GM23248 (cell line): ENCODE measurements at regions not wholly inside any gene's neighbourhood (a gene's known extent, or its start where the extent isn't known, plus 50 kb on each side); places are given as distances from the start of the nearest gene placed in this dataset.

ENCODE experiments used
- EZH2 ChIP-seq: fragments of 200-600 bp; sonication (generic); IDR thresholded peaks from 2 replicates; pipeline ENCODE4 v1.6.1; 2018; ENCODE audit warnings: antibody characterized with exemption, mild to moderate bottlenecking; ENCODE audit not compliant: insufficient read depth, poor library complexity, severe bottlenecking
- EZH2phosphoT487 ChIP-seq: fragments of 200-600 bp; sonication (generic); IDR thresholded peaks from 2 replicates; pipeline ENCODE4 v1.6.1; 2018; ENCODE audit warnings: antibody characterized with exemption, moderate library complexity, mild to moderate bottlenecking, low read depth; ENCODE audit not compliant: insufficient read depth

DNA sequence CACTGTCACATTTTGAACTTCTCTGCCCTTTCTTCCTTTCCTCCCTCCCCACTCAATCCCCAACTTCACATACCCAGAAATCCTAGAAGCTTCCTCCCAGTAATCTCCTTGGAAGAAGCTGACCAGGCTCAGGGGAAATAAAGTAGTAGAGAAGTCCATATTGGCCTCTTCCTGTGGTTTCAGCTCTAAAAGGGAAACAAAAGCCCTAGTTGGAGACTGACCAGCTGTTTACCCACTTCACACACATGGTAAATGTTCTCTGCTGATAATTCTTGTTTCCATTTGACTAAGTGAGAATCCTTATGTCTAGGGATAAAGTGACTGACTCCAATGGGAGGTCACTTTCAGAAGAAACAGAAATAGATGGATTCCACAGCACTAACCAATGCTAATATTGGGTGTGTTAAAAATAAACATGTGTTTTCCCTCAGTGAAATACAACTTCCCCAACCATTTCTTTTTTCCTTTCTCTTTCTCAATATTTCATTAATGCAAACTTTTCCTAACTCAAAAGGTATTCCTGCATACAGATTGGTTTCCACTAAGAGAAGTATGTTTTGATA, 178.9 kb upstream of the DPT start:
- TF ChIP-seq EZH2 (no peak), EZH2phosphoT487 (no peak)
